Lower leg skin (tissue), 3 donors: ENCODE measurements at regions not wholly inside any gene's neighbourhood (a gene's known extent, or its start where the extent isn't known, plus 50 kb on each side); places are given as distances from the start of the nearest gene placed in this dataset.

ENCODE experiments used
- CTCF ChIP-seq, 3 donors: fragments of 450-650 bp; IDR thresholded peaks; one replicate each; pipeline ENCODE4 v1.5.1; 2016; ENCODE audit warnings: antibody characterized with exemption in 3 of 3, mild to moderate bottlenecking in 3 of 3, moderate library complexity in 2 of 3
- POLR2A ChIP-seq, 2 donors: fragments of 450-650 bp; IDR thresholded peaks; one replicate each; pipeline ENCODE4 v1.6.1; 2016 to 2017; ENCODE audit warnings: antibody characterized with exemption in 2 of 2, mild to moderate bottlenecking in 1 of 2, moderate library complexity in 1 of 2

GRCh38 chr12:105729926-105730325, 399.4 kb downstream of the C12orf75 start:
- TF ChIP-seq CTCF (IDR thresholded peaks at IDR 0.05) (no peak), POLR2A (IDR thresholded peaks at IDR 0.05) (no peak)
